ES-I3 (cell line): ENCODE measurements at regions not wholly inside any gene's neighbourhood (a gene's known extent, or its start where the extent isn't known, plus 50 kb on each side); places are given as distances from the start of the nearest gene placed in this dataset.

Experiments used
- H3K36me3 ChIP-seq: 2 replicates; pipeline ENCODE4 v1.6.1; 2013; ENCODE audit warnings: mild to moderate bottlenecking, low read length, control low read depth, moderate library complexity; ENCODE audit not compliant: insufficient read depth
- H3K4me1 ChIP-seq: 2 replicates; pipeline ENCODE4 v1.6.1; 2013; ENCODE audit warnings: mild to moderate bottlenecking, control low read depth, low read length; ENCODE audit not compliant: insufficient read depth
- H3K9ac ChIP-seq: 2 replicates; pipeline ENCODE4 v1.6.1; 2013; ENCODE audit warnings: low read depth, mild to moderate bottlenecking, low read length, moderate library complexity
- H3K9me3 ChIP-seq: 2 replicates; pipeline ENCODE4 v1.6.1; 2013; ENCODE audit warnings: mild to moderate bottlenecking, low read length, moderate library complexity; ENCODE audit not compliant: control insufficient read depth, insufficient read depth

- H3K4me1 ChIP-seq: no peaks in the 10 kb centered on the region; the same call in 1 of the 2 replicates
- H3K9me3 ChIP-seq: no peaks in the 10 kb centered on the region
- H3K9ac ChIP-seq: no peak overlapping the region
- H3K36me3 ChIP-seq: no peaks in the 10 kb centered on the region
Observed at GRCh38 chr14:104429291-104429861, 150.2 kb upstream of the C14orf180 start.

GRCh38 chr14:104431351-104431928 lies 148.1 kb upstream of the C14orf180 start:
- H3K4me1 ChIP-seq: peaks cover 9% of the 10 kb centered on the region; the same call in 1 of the 2 replicates
- no peak overlapping the region for H3K9ac ChIP-seq
- H3K9me3 ChIP-seq: no peaks in the 10 kb centered on the region
- H3K36me3 ChIP-seq: no peaks in the 10 kb centered on the region

GRCh38 chr14:104431929-104432541 lies 147.5 kb upstream of the C14orf180 start:
- H3K36me3 ChIP-seq: no peaks in the 10 kb centered on the region
- peaks cover 15% of the 10 kb centered on the region; the same call in 1 of the 2 replicates for H3K4me1 ChIP-seq
- no peaks in the 10 kb centered on the region for H3K9me3 ChIP-seq
- no peak overlapping the region for H3K9ac ChIP-seq

- H3K36me3 ChIP-seq: no peaks in the 10 kb centered on the region
- peaks cover 18% of the 10 kb centered on the region; the same call in 1 of the 2 replicates for H3K4me1 ChIP-seq
- H3K9me3 ChIP-seq: no peaks in the 10 kb centered on the region
- H3K9ac ChIP-seq: no peak overlapping the region
Observed at GRCh38 chr14:104432611-104433231, 146.8 kb upstream of the C14orf180 start.

GRCh38 chr14:104433401-104434213 lies 146.0 kb upstream of the C14orf180 start:
- Histone ChIP-seq H3K4me1 (peaks cover 18% of the 10 kb centered on the region; the same call in 1 of the 2 replicates), H3K9ac (no peak overlapping the region), H3K36me3 (no peaks in the 10 kb centered on the region), H3K9me3 (no peaks in the 10 kb centered on the region)

- no peaks in the 10 kb centered on the region for H3K9me3 ChIP-seq
- H3K36me3 ChIP-seq: no peaks in the 10 kb centered on the region
- H3K9ac ChIP-seq: no peak overlapping the region
- H3K4me1 ChIP-seq: peaks cover 18% of the 10 kb centered on the region; the same call in 1 of the 2 replicates
Observed at GRCh38 chr14:104434214-104435076, 145.1 kb upstream of the C14orf180 start.

GRCh38 chr14:104435147-104436046 lies 144.2 kb upstream of the C14orf180 start:
- peaks cover 18% of the 10 kb centered on the region; the same call in 1 of the 2 replicates for H3K4me1 ChIP-seq
- no peak overlapping the region; the same call in 1 of the 2 replicates for H3K9ac ChIP-seq
- no peaks in the 10 kb centered on the region for H3K36me3 ChIP-seq
- no peaks in the 10 kb centered on the region for H3K9me3 ChIP-seq

GRCh38 chr14:104436047-104436591 lies 143.4 kb upstream of the C14orf180 start:
- no peaks in the 10 kb centered on the region for H3K9me3 ChIP-seq
- peaks cover 18% of the 10 kb centered on the region; the same call in 1 of the 2 replicates for H3K4me1 ChIP-seq
- peak overlapping the region; percentile 29; the same call in 1 of the 2 replicates for H3K9ac ChIP-seq
- H3K36me3 ChIP-seq: no peaks in the 10 kb centered on the region

DNA sequence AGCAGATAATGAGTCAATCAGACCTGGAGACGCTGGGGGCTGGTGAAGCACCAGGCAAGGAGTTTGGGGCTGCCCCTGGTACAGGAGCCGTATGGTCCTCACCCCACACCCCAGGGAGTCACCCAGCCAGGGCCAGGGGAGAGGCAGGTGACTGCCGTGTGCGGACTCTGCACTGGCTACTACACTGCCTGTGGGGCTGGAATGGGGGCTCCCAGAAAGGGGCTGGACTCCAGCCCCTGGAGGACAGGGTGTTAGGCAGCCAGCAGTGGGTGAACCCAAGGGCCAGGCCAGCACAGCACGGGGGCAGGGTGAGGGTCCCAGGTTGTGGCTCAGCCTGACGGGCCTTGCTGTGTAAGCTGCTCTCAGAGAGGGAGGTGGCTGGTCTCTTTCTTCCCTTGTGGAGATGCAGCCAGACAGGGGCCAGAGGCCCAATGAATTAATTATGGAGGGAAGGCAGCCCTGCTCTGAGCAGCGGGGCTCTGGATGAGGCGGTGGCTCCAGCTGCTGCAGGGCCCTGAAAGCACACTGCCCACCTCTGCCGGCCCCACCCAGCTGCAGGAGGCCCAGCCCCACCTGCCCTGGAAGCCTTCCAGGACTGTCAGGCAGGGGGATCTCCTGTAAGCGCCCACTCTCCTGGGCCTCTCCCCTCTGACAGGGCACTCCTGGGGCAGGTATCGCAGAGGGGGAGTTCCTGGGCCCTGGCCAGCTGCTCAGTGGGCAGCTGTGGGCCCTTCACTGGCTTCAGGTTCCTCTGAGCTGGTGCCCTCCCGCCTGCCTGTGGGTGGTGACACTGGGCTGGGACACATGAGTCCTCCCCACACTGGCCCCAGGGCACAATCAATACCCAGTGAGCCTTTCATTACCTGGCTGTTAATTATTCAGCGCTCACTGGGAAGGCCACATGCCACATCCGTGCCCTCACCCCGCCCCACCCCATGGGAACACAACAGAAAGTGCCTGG lies 142.5 kb upstream of the C14orf180 start:
- Histone ChIP-seq H3K4me1 (peaks cover 18% of the 10 kb centered on the region; the same call in 1 of the 2 replicates), H3K9ac (no peak overlapping the region), H3K9me3 (no peaks in the 10 kb centered on the region), H3K36me3 (no peaks in the 10 kb centered on the region)

GRCh38 chr14:104437703-104438102 lies 141.9 kb upstream of the C14orf180 start:
- no peaks in the 10 kb centered on the region for H3K9me3 ChIP-seq
- H3K4me1 ChIP-seq: peaks cover 18% of the 10 kb centered on the region; the same call in 1 of the 2 replicates
- no peaks in the 10 kb centered on the region for H3K36me3 ChIP-seq
- no peak overlapping the region for H3K9ac ChIP-seq

DNA sequence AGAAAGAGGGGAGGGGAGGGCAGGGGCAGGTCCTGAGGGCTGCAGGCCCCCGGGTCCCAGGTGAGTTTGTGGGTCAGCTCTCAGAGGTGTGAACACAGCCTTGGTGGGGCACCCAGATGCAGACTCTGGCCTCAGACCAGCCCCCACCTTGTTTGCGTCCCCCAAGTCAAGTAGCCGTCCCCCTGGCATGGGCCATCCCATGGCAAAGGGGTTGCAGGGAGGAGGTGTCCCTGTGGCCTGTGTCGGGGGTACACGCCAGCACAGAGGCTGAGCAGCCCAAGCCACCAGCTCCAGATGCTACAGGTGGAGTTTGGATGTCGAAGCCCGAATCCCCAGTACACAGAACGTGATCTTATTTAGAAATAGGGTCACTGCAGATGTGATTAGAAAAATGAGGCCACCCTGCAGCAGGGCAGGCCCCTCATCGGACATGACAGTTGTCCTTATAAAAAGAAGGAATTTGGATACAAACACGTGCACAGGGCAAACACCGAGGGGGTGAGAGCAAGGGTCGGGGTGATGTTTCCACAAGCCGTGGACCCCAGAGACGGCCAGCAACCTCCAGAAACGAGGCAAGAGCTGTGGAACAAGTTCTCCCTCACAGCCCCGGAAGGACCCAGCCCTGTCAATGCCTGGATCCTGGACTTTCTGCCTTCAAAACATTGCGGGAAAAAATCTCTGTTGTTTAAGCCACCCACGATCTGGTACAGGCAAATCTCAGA lies 141.2 kb upstream of the C14orf180 start:
- Histone ChIP-seq H3K4me1 (peaks cover 18% of the 10 kb centered on the region; the same call in 1 of the 2 replicates), H3K9ac (no peak overlapping the region), H3K36me3 (no peaks in the 10 kb centered on the region), H3K9me3 (no peaks in the 10 kb centered on the region)
